ENCODE measurements at regions not wholly inside any gene's neighbourhood (a gene's known extent, or its start where the extent isn't known, plus 50 kb on each side); places are given as distances from the start of the nearest gene placed in this dataset.
A peak's percentile ranks its signal among the peaks of the same experiment; 100 is the strongest.

GRCh38 chr4:180665481-180665880 lies 1577.7 kb upstream of the TENM3 start (continued):
- no peak for TF ChIP-seq POLR2AphosphoS5 (IDR thresholded peaks at IDR 0.05; ENCODE audit: low read depth, low read length)

GRCh38 chr4:180665994-180666824 lies 1577.0 kb upstream of the TENM3 start:
- no TSS peak for BruUV-seq (replicated peaks)
- Histone ChIP-seq H3K4me3 (replicated peaks in 1 of 3; ENCODE audit: insufficient read depth in 1 of 3, low read depth in 2 of 3, low read length in 3 of 3) (no peak overlapping the region), H3K9me3 (ENCODE audit: low read length) (no peaks in the 10 kb centered on the region), H3K79me2 (ENCODE audit: insufficient read depth, low read length) (no peaks in the 10 kb centered on the region), H4K20me1 (ENCODE audit: insufficient read depth, low read length) (no peaks in the 10 kb centered on the region), H3K9ac (ENCODE audit: insufficient read depth, low read depth, low read length) (no peak overlapping the region), H3K4me2 (ENCODE audit: low read depth, low read length) (no peak overlapping the region), H3K27ac (ENCODE audit: extremely low read length, insufficient read depth, low read length) (no peak overlapping the region), H3K36me3 (replicated peaks in 1 of 2; ENCODE audit: control insufficient read depth in 1 of 2, insufficient read depth in 2 of 2, low read length in 2 of 2) (no peaks in the 10 kb centered on the region), H2AFZ (ENCODE audit: low read length) (no peak overlapping the region), H3K27me3 (ENCODE audit: control insufficient read depth in 1 of 2, insufficient read depth in 2 of 2, low read length in 2 of 2) (no peaks in the 10 kb centered on the region), H3K4me1 (ENCODE audit: insufficient read depth, low read length) (no peaks in the 10 kb centered on the region)
- intact Hi-C loops (cut with micrococcal nuclease; ENCODE audit: unreplicated experiment), result loop anchor here (2.0 to 10.0 kb wide), 4 partner anchors 217 to 863 kb away; no protein-coding TSS in a partner anchor
- ChIA-PET CTCF (ENCODE audit: low intra/inter-chr PET ratio, low total read pairs) (interaction anchor here (1.7 kb wide), 1 partner anchor 863 kb away, joined by 4 read pairs; no protein-coding TSS in a partner anchor), POLR2A (no interaction called here)
- FAIRE-seq (peak; percentile 37), ATAC-seq (peak; percentile 94), DNase-seq (ENCODE audit: low spot score) (peak; percentile 47)
- 26% methylated on average over 7 of the region's 7 CpGs for WGBS (ENCODE audit: low lambda C conversion rate)
- in situ Hi-C loops (cut with HindIII; ENCODE audit: extremely low pct_ligation_motif_present, low pct_unique_long_range_greater_than_20kb), result loop anchor here (25.0 kb wide), 1 partner anchor 871 kb away; no protein-coding TSS in a partner anchor
- TF ChIP-seq IKZF4 (CRISPR knock-in tag; IDR thresholded peaks at IDR 0.05; ENCODE audit: borderline replicate concordance, low read depth, not compliant biosample characterization), result no peak
- TF ChIP-seq CTCF (CRISPR knock-in tag; IDR thresholded peaks at IDR 0.05), result peak; percentile 65
- TF ChIP-seq PHF21A (CRISPR knock-in tag; IDR thresholded peaks at IDR 0.05), result no peak
- TF ChIP-seq ZBTB37 (CRISPR knock-in tag; IDR thresholded peaks at IDR 0.05), result no peak
- TF ChIP-seq ZNF703 (CRISPR knock-in tag; IDR thresholded peaks at IDR 0.05; ENCODE audit: borderline replicate concordance), result no peak
- TF ChIP-seq ZNF496 (CRISPR knock-in tag; IDR thresholded peaks at IDR 0.05; ENCODE audit: insufficient replicate concordance), result no peak
- TF ChIP-seq HDAC1 (CRISPR knock-in tag; IDR thresholded peaks at IDR 0.05), result no peak
- peak; percentile 51 for TF ChIP-seq STAG1 (CRISPR knock-in tag; IDR thresholded peaks at IDR 0.05)
- no peak for TF ChIP-seq ZNF768 (CRISPR knock-in tag; IDR thresholded peaks at IDR 0.05)
- no peak for TF ChIP-seq ZNF570 (CRISPR knock-in tag; IDR thresholded peaks at IDR 0.05; ENCODE audit: borderline replicate concordance)

All from HepG2 (cell line).